ENCODE measurements at regions not wholly inside any gene's neighbourhood (a gene's known extent, or its start where the extent isn't known, plus 50 kb on each side); places are given as distances from the start of the nearest gene placed in this dataset.

GRCh38 chr5:33283243-33283642 lies 157.5 kb upstream of the TARS1 start:
- TF ChIP-seq CTCF (IDR thresholded peaks at IDR 0.05) = no peak
- no peak for TF ChIP-seq POLR2AphosphoS5 (IDR thresholded peaks at IDR 0.05)
- TF ChIP-seq POLR2A (IDR thresholded peaks at IDR 0.05) = no peak
- no peaks in the 10 kb centered on the region for H3K27me3 ChIP-seq (replicated peaks; ENCODE audit: insufficient read depth)
- H3K4me1 ChIP-seq (replicated peaks) = no peaks in the 10 kb centered on the region
- DNase-seq (ENCODE audit: low spot score) = no peak
- no peak overlapping the region for H3K27ac ChIP-seq
- no peaks in the 10 kb centered on the region for H3K9me3 ChIP-seq
- no peaks in the 10 kb centered on the region for H3K36me3 ChIP-seq
- no peak overlapping the region for H3K4me3 ChIP-seq
- intact Hi-C loops (cut with DNase I) = no loop called here

DNA sequence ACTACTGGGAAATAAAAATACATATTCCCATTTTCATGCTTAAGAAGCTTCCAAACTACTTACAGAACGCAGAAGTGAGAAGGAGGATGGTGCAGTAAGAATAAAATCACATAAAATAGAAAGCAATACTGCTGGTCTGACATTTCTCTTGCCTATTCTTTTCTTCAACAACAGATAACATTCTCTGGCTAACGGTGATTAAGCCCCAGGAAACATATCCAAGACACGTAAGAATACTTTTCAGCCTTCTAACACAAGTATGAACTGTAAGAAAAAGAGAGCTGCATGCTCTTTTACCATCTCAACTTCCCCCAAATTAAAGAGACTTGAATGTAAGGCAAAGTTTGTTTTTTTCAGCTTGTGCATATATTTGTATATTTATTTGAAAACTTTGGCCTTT lies 156.1 kb upstream of the TARS1 start:
- TF ChIP-seq POLR2AphosphoS5 (IDR thresholded peaks at IDR 0.05) (no peak), CTCF (IDR thresholded peaks at IDR 0.05) (no peak), POLR2A (IDR thresholded peaks at IDR 0.05) (no peak)
- intact Hi-C loops (cut with DNase I) = no loop called here
- no peaks in the 10 kb centered on the region for H3K36me3 ChIP-seq
- no peaks in the 10 kb centered on the region for H3K4me1 ChIP-seq (replicated peaks)
- DNase-seq (ENCODE audit: low spot score) = no peak
- no peak overlapping the region for H3K27ac ChIP-seq
- no peak overlapping the region for H3K4me3 ChIP-seq
- no peaks in the 10 kb centered on the region for H3K9me3 ChIP-seq
- 77% methylated on average over 3 of the region's 3 CpGs for WGBS
- H3K27me3 ChIP-seq (replicated peaks; ENCODE audit: insufficient read depth) = no peaks in the 10 kb centered on the region

DNA sequence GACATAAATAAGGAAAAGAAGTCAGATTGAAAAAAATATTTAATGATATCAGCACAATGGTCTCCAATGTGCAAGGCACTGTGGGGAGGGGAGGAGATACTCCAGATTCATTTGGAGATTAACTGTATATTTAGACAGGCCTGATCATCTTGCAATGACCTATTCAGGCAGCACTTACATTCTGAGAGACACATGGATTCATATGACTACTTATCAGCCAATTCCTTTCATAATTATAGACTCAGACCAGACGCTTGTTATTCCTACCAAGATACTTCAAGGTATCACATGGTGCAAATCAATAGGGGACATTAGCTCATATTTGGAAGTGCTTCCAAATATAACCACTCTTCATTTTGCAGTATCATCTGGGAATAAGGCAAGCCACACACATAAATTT lies 153.5 kb upstream of the TARS1 start:
- no peak overlapping the region for H3K4me3 ChIP-seq
- no peaks in the 10 kb centered on the region for H3K27me3 ChIP-seq (replicated peaks; ENCODE audit: insufficient read depth)
- no peaks in the 10 kb centered on the region for H3K4me1 ChIP-seq (replicated peaks)
- no peaks in the 10 kb centered on the region for H3K36me3 ChIP-seq
- H3K9me3 ChIP-seq = no peaks in the 10 kb centered on the region
- intact Hi-C loops (cut with DNase I) = no loop called here
- TF ChIP-seq CTCF (IDR thresholded peaks at IDR 0.05) = no peak
- DNase-seq (ENCODE audit: low spot score) = no peak
- WGBS = 88% methylated on average over 1 of the region's 1 CpG
- no peak overlapping the region for H3K27ac ChIP-seq

DNA sequence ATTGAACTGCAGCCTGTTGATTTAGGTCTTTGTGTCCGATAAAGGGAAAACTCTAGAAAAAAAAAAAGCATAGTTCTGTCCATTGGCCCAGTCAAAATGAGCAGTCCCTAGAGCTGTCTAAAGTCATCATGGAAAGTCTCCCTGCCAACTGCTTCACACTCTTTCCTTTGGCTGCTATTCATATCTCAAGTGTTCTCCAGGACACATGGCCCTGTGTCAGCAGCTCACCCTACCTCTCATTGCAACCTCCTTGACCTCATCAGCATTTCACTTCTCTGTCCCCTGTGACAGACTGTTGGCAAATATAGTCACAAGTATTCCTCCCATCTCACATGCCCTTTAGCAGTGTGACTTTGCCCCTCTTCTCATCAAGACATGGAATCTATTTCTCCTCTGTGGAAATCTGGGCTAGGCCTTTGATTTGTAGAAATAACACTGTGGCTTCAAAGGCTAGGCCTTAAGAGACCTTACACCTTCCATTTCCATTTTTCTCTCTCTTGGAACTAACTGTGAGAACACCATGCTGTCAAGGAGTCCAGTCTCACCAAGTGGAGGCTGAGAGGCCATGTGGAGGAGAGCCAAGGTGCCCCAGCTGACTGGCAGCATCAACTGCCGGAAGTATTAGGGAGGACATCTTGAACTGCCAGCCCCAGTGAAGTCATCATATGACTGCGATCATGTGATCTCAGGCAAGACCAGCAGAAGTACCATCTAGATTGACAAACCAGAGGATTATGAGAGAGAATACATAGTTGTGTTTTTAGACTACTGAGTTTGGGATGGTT lies 149.4 kb upstream of the TARS1 start:
- intact Hi-C loops (cut with DNase I) = no loop called here
- no peaks in the 10 kb centered on the region for H3K27me3 ChIP-seq (replicated peaks; ENCODE audit: insufficient read depth)
- no peaks in the 10 kb centered on the region for H3K9me3 ChIP-seq
- no peaks in the 10 kb centered on the region for H3K4me1 ChIP-seq (replicated peaks)
- H3K27ac ChIP-seq = no peak overlapping the region
- 96% methylated on average over 3 of the region's 3 CpGs for WGBS
- TF ChIP-seq CTCF (IDR thresholded peaks at IDR 0.05) (no peak), POLR2A (IDR thresholded peaks at IDR 0.05) (no peak), POLR2AphosphoS5 (IDR thresholded peaks at IDR 0.05) (no peak)
- no peak for DNase-seq (ENCODE audit: low spot score)
- no peak overlapping the region for H3K4me3 ChIP-seq
- no peaks in the 10 kb centered on the region for H3K36me3 ChIP-seq

GRCh38 chr5:33297760-33298216 lies 143.0 kb upstream of the TARS1 start:
- H3K27me3 ChIP-seq (replicated peaks; ENCODE audit: insufficient read depth) = no peaks in the 10 kb centered on the region
- H3K4me1 ChIP-seq (replicated peaks) = no peaks in the 10 kb centered on the region
- H3K9me3 ChIP-seq = no peaks in the 10 kb centered on the region
- intact Hi-C loops (cut with DNase I) = no loop called here
- no peak for DNase-seq (ENCODE audit: low spot score)
- H3K36me3 ChIP-seq = no peaks in the 10 kb centered on the region
- no peak overlapping the region for H3K4me3 ChIP-seq
- no peak overlapping the region for H3K27ac ChIP-seq
- WGBS = 89% methylated on average over 23 of the region's 23 CpGs
- TF ChIP-seq POLR2AphosphoS5 (IDR thresholded peaks at IDR 0.05) (no peak), CTCF (IDR thresholded peaks at IDR 0.05) (no peak), POLR2A (IDR thresholded peaks at IDR 0.05) (no peak)
